ENCODE measurements at regions not wholly inside any gene's neighbourhood (a gene's known extent, or its start where the extent isn't known, plus 50 kb on each side); places are given as distances from the start of the nearest gene placed in this dataset.

GRCh38 chr12:90323217-90323616 lies 614.6 kb upstream of the ATP2B1 start:
- DNase-seq (ENCODE audit: low spot score) = no peak

DNA sequence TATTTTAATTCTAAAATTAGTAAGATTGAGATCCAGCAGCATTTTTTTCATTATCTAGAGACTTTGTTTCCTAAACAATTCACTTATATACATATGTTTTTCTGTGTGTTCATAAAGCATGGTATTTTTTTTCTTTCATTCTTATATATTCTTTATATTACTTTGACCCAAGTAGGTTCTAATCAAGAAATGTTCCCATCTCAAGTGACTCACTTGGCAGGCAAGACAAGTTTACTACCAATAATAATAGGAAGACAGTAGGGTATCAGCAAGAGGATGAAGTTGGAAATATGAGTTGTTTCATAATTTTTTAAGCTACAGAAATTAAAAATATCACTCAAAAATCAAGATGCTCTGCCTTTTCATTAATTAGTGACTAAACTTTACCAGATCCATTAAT lies 613.4 kb upstream of the ATP2B1 start:
- DNase-seq (ENCODE audit: low spot score) = no peak

GRCh38 chr12:90321369-90321768 lies 612.7 kb upstream of the ATP2B1 start:
- DNase-seq (ENCODE audit: low spot score) = no peak

GRCh38 chr12:90311561-90311960 lies 602.9 kb upstream of the ATP2B1 start:
- DNase-seq (ENCODE audit: low spot score) = no peak

- no peak for DNase-seq (ENCODE audit: low spot score)
Measured at GRCh38 chr12:90305379-90305778, 596.7 kb upstream of the ATP2B1 start.

DNA sequence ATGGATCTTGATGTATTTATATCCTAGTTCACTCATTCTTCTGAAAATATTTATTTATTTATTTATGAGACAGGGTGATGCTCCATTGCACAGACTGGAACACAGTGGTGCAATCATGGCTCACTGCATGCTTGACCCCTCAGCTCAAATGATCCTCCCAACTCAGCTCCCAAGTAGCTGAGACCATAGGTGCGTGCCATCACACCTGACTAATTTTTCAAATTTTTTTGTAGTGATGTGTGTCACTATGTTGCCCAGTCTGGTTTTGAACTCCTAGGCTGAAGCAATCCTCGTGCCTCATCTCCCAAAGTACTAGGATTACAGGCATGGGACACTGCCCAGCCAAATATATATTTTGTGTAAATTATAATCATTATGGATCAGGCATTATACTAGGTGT lies 595.6 kb upstream of the ATP2B1 start:
- DNase-seq (ENCODE audit: low spot score) = no peak

DNA sequence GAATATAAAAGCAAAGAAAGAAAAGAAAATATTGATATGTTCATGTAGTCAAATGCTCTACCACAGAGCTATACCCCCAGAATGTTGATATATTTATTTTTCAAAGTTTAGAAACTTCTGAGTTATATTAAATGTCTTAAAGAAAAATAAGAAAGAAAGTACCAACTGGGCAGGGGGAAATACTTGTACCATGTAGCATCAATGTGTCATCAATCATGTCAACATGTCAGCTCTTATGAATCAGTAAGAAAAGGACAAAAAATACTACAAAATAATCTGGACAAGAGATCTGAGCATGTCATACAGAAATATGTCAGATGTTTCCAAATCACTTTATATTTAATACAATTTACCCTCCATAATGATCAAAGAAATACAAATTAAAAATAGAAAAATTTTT lies 595.1 kb upstream of the ATP2B1 start:
- no peak for DNase-seq (ENCODE audit: low spot score)

DNA sequence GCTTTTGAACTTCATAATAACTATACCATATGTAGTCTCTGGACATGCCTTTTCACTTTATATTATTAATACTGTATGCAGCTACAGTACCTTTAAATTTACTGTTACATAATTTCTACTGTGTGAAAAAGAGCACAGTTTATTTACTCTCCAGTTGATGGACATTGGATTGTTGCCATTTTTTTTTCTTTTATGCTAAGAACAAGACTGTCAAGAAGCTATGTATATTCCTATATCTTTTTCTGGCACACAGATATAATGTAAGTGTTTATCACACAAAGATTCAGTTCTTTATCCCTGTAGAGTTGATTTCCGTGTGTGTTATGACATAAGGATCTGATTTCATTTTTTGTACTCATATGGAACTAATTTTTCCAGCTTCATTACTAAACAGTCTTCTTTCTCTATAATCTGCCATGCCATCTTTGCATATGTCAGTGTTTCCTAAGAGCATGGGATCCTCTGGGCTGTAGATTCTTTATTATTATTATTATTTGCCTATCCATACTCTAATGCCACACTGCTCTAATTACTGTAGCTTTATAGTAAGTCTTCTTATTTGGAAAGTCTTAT lies 593.0 kb upstream of the ATP2B1 start:
- DNase-seq (ENCODE audit: low spot score) = no peak

- DNase-seq (ENCODE audit: low spot score) = no peak
Measured at GRCh38 chr12:90301095-90301494, 592.5 kb upstream of the ATP2B1 start.

GRCh38 chr12:90299666-90300065 lies 591.0 kb upstream of the ATP2B1 start:
- no peak for DNase-seq (ENCODE audit: low spot score)

- DNase-seq (ENCODE audit: low spot score) = no peak
Measured at GRCh38 chr12:90299121-90299520, 590.5 kb upstream of the ATP2B1 start.

DNA sequence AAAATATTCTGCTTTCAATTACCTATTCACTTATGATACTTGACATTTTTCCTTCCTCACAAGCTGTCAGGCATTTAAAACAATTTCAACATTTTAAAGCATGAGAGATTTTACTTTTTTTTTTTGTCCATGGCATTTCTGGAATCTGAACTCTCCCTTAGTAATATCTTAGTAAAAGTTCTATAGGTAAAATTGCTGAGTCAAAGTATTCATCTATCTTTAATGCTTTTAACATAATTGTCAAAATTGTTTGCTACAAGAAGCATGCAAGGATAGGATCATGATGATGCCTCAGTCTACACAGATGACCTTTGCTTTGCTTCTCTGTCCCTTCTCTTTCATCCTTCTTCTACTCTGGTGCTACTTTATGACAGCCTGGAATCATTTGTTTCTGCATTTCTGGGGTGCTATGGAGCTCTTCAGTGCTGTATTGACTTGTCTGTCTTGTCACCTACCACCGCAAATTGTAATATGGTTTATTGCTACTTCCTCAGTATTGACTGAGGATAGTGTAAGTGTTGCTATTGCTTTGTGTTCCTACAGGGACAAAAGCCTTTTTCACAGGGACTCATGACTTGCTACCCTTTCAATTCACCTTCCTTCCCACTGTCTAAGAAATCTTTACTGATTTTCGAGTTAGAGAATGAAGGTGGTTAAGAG lies 589.8 kb upstream of the ATP2B1 start:
- DNase-seq (ENCODE audit: low spot score) = no peak

- DNase-seq (ENCODE audit: low spot score) = no peak
Measured at GRCh38 chr12:90295858-90296257, 587.2 kb upstream of the ATP2B1 start.

GRCh38 chr12:90292183-90292582 lies 583.5 kb upstream of the ATP2B1 start:
- no peak for DNase-seq (ENCODE audit: low spot score)

DNA sequence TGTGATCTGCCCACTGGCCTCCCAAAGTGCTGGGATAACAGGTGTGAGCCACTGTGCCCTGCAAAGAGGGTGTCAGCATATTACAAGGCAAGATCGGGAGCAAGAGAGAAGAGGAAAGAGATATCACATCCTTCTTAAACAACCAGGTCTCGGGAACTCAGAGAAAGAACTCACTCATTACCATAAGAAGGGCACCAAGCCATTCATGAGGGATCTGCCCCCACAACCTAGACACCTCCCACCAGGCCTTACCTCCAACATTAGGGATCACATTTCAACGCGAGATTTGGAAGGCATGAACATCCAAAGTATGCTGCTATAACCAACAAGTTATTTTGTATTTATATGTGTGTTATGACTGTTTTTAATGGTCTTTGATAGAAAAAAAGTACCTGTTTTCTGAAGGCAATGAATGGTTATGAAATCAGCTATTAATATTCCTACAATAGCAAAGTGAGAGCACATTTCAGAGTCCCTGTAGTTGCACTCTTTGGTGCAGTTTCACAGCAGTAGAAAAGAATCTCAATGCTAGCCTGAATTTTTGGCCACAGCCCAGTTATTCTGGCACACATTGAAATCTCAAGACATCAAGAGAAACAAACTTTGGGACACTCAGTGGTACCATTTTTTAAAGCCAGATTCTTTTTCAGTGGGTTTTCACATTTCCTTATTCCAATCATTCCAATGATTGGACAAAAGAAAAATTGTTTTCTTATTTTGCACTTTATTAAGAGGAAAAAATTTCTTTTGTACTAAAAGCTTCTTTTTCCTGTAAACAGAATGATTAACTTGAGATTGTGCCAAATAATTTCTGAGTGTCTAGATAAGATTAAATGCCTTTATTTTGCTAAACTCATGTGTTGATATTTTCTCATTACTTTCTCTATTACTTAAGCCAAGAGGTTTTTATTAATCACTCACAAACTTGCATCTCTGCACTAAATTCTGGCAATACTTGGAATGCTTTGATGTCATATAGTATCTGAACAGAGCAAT lies 582.6 kb upstream of the ATP2B1 start:
- no peak for DNase-seq (ENCODE audit: low spot score)

GRCh38 chr12:90287585-90287984 lies 578.9 kb upstream of the ATP2B1 start:
- DNase-seq (ENCODE audit: low spot score) = no peak

GRCh38 chr12:90281154-90281868 lies 572.7 kb upstream of the ATP2B1 start:
- no peak for DNase-seq (ENCODE audit: low spot score)

GRCh38 chr12:90280564-90281058 lies 572.0 kb upstream of the ATP2B1 start:
- no peak for DNase-seq (ENCODE audit: low spot score)

GRCh38 chr12:90280033-90280432 lies 571.4 kb upstream of the ATP2B1 start:
- no peak for DNase-seq (ENCODE audit: low spot score)

DNA sequence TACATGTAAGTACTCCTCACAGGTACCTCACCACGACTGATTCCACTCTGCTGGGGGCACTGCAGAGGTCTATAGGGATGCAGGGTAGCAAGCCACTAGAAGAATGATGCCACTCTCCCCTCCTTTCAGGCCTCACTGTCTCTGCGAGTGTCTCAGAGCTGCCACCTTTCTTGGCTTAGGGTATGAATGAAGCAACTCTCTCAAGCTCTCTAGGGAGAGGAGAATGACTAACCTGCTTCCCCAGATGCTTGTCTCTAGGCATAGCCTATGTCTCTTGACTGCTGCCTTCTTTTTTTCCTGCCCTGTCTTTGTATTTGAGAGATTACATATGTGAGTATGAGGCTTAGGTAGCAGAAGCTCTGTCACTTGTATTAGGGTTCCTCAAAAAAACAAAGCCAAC lies 566.5 kb upstream of the ATP2B1 start:
- no peak for DNase-seq (ENCODE audit: low spot score)

GRCh38 chr12:90274407-90274806 lies 565.8 kb upstream of the ATP2B1 start:
- no peak for DNase-seq (ENCODE audit: low spot score)

DNA sequence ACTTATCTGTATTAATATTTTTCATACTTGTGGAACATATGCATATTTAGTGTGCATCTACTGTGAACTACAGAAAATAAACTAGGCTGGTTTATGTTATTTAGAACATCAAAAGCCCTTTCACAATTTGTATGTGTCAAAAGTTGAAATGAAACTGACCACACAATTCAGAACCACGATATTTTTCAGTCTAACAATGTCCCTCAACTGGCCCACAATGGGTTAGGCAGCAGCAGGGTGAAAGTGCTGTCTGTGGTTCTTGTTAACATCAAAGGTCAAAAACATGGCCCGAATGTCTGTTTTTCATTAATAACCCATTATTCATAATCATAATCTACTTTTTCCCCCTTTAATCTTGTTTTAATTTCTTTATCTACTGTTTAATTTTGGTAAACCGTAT lies 559.9 kb upstream of the ATP2B1 start:
- no peak for DNase-seq (ENCODE audit: low spot score)
